Liver (tissue), 8 donors: ENCODE measurements at regions not wholly inside any gene's neighbourhood (a gene's known extent, or its start where the extent isn't known, plus 50 kb on each side); places are given as distances from the start of the nearest gene placed in this dataset.

Source experiments
- DNase-seq: peaks from one replicate; pipeline ENCODE4 v3.0.0-alpha.2; 2017; ENCODE audit warnings: low spot score
- H3K27ac ChIP-seq, 2 donors: one replicate each; pipeline ENCODE4 v1.7.0; 2013; ENCODE audit warnings: inconsistent platforms in 2 of 2, low read length in 2 of 2, control low read depth in 1 of 2, low read depth in 1 of 2, mild to moderate bottlenecking in 1 of 2
- H3K27me3 ChIP-seq, 4 donors: one replicate each; pipeline versions ENCODE4 v1.6.1 to v1.7.0; 2013; ENCODE audit warnings: low read length in 3 of 4, inconsistent platforms in 1 of 4, mild to moderate bottlenecking in 1 of 4, moderate library complexity in 1 of 4; ENCODE audit not compliant: control insufficient read depth in 4 of 4, insufficient read depth in 4 of 4
- H3K36me3 ChIP-seq, 4 donors: one replicate each; pipeline versions ENCODE4 v1.6.1 to v1.7.0; 2013; ENCODE audit warnings: low read length in 3 of 4, mild to moderate bottlenecking in 3 of 4, low read depth in 1 of 4, moderate library complexity in 1 of 4; ENCODE audit not compliant: control insufficient read depth in 4 of 4, insufficient read depth in 3 of 4
- H3K4me1 ChIP-seq, 4 donors: one replicate each; pipeline versions ENCODE4 v1.6.1 to v1.7.0; 2013; ENCODE audit warnings: low read length in 3 of 4, mild to moderate bottlenecking in 3 of 4, moderate library complexity in 1 of 4; ENCODE audit not compliant: control insufficient read depth in 4 of 4, insufficient read depth in 4 of 4
- H3K4me3 ChIP-seq, 3 donors: one replicate each; pipeline versions ENCODE4 v1.6.1 to v1.7.0; 2013; ENCODE audit warnings: low read length in 3 of 3, control low read depth in 1 of 3, low read depth in 1 of 3, mild to moderate bottlenecking in 1 of 3
- H3K9ac ChIP-seq, 2 donors: one replicate each; pipeline ENCODE4 v1.7.0; 2013; ENCODE audit warnings: low read length in 2 of 2, mild to moderate bottlenecking in 2 of 2, moderate library complexity in 2 of 2, control low read depth in 1 of 2, low read depth in 1 of 2
- H3K9me3 ChIP-seq, 4 donors: one replicate each; pipeline versions ENCODE4 v1.6.1 to v1.7.0; 2013; ENCODE audit warnings: low read length in 3 of 4; ENCODE audit not compliant: control insufficient read depth in 4 of 4
- ATF3 ChIP-seq: IDR thresholded peaks from 2 replicates; pipeline ENCODE4 v1.6.1; 2016; ENCODE audit warnings: antibody characterized with exemption
- CTCF ChIP-seq: fragments of 150-350 bp; IDR thresholded peaks from 2 replicates; pipeline ENCODE4 v1.5.1; 2017; ENCODE audit warnings: improper control_type of control experiment, low read depth, low read length; ENCODE audit not compliant: missing input control
- EGR1 ChIP-seq, 2 donors: IDR thresholded peaks; 2 replicates each; pipeline ENCODE4 v1.6.1; 2016 to 2018; ENCODE audit warnings: antibody characterized with exemption in 2 of 2, low read depth in 2 of 2
- FOXA1 ChIP-seq: IDR thresholded peaks from 2 replicates; pipeline ENCODE4 v1.6.1; 2016; ENCODE audit warnings: antibody characterized with exemption
- FOXA2 ChIP-seq: IDR thresholded peaks from 2 replicates; pipeline ENCODE4 v1.6.1; 2016; ENCODE audit warnings: antibody characterized with exemption
- HNF4A ChIP-seq, 2 donors: conservative IDR thresholded peaks; 2 replicates each; pipeline ENCODE4 v1.6.1; 2016; ENCODE audit warnings: antibody characterized with exemption in 2 of 2, mild to moderate bottlenecking in 2 of 2
- HNF4G ChIP-seq: IDR thresholded peaks from 2 replicates; pipeline ENCODE4 v1.6.1; 2016; ENCODE audit warnings: antibody characterized with exemption
- JUND ChIP-seq, 2 donors: IDR thresholded peaks; 2 replicates each; pipeline ENCODE4 v1.6.1; 2016; ENCODE audit warnings: antibody characterized with exemption in 2 of 2
- NR2F2 ChIP-seq: IDR thresholded peaks from 2 replicates; pipeline ENCODE4 v1.6.1; 2016; ENCODE audit warnings: antibody characterized with exemption
- SP1 ChIP-seq: IDR thresholded peaks from 2 replicates; pipeline ENCODE4 v1.6.1; 2018; ENCODE audit warnings: antibody characterized with exemption, mild to moderate bottlenecking
- TAF1 ChIP-seq: conservative IDR thresholded peaks from 2 replicates; pipeline ENCODE4 v1.6.1; 2016; ENCODE audit warnings: antibody characterized with exemption, mild to moderate bottlenecking
- YY1 ChIP-seq: IDR thresholded peaks from 2 replicates; pipeline ENCODE4 v1.6.1; 2016; ENCODE audit warnings: antibody characterized with exemption, mild to moderate bottlenecking
- WGBS: extraction: QIAGEN DNeasy Blood & Tissue Kit; methylation state at CpG from one replicate; pipeline ENCODE4 v1.1.7; 2013; 5-methylcytosine and 5-hydroxymethylcytosine counted together
- TF ChIP-seq, protein P1 (sequence below): IDR thresholded peaks from 2 replicates; pipeline ENCODE4 v1.6.1; 2016; ENCODE audit warnings: antibody characterized with exemption
- TF ChIP-seq, protein P2 (sequence below): IDR thresholded peaks from 2 replicates; pipeline ENCODE4 v1.6.1; 2016; ENCODE audit warnings: antibody characterized with exemption, mild to moderate bottlenecking
- donor health status: healthy.
- donor health status: healthy.
- donor health status: healthy.
- donor health status: healthy.
- donor health status: healthy.

DNA sequence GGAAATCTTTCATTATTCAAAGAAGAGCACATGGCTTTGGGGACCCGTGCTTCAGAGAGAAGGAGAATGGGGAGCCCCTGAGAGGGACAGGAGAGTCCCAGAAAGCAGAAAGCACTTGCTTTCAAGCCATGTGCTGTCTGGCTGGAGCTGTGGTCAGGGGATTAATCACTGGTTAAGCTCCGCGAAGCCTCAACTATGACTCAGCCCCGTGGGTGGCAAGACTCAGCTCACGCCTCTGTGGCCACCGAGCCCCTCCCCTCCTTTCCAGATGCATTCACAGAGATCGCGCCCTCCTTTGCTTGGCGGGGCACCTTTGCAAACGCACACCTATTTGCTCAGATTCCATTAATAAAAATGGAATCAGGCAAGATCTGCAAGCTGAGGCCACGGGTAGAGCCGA lies 202.9 kb upstream of the TCERG1L start:
- Histone ChIP-seq H3K9me3 (peaks cover 0 to 4% (median 4%) of the 10 kb centered on the region in 4 donors), H3K36me3 (no peaks in the 10 kb centered on the region), H3K4me1 (no peaks in the 10 kb centered on the region), H3K27ac (no peak overlapping the region), H3K4me3 (no peak overlapping the region), H3K9ac (no peak overlapping the region), H3K27me3 (no peaks in the 10 kb centered on the region)
- TF ChIP-seq YY1 (no peak), CTCF (no peak), EGR1 (IDR thresholded peaks at IDR 0.05; ENCODE audit: low read depth in 2 of 2) (no peak), TAF1 (no peak), HNF4G (no peak), SP1 (no peak)
- TF ChIP-seq, protein P1, sequence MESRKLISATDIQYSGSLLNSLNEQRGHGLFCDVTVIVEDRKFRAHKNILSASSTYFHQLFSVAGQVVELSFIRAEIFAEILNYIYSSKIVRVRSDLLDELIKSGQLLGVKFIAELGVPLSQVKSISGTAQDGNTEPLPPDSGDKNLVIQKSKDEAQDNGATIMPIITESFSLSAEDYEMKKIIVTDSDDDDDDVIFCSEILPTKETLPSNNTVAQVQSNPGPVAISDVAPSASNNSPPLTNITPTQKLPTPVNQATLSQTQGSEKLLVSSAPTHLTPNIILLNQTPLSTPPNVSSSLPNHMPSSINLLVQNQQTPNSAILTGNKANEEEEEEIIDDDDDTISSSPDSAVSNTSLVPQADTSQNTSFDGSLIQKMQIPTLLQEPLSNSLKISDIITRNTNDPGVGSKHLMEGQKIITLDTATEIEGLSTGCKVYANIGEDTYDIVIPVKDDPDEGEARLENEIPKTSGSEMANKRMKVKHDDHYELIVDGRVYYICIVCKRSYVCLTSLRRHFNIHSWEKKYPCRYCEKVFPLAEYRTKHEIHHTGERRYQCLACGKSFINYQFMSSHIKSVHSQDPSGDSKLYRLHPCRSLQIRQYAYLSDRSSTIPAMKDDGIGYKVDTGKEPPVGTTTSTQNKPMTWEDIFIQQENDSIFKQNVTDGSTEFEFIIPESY = no peak
- TF ChIP-seq, protein P2, sequence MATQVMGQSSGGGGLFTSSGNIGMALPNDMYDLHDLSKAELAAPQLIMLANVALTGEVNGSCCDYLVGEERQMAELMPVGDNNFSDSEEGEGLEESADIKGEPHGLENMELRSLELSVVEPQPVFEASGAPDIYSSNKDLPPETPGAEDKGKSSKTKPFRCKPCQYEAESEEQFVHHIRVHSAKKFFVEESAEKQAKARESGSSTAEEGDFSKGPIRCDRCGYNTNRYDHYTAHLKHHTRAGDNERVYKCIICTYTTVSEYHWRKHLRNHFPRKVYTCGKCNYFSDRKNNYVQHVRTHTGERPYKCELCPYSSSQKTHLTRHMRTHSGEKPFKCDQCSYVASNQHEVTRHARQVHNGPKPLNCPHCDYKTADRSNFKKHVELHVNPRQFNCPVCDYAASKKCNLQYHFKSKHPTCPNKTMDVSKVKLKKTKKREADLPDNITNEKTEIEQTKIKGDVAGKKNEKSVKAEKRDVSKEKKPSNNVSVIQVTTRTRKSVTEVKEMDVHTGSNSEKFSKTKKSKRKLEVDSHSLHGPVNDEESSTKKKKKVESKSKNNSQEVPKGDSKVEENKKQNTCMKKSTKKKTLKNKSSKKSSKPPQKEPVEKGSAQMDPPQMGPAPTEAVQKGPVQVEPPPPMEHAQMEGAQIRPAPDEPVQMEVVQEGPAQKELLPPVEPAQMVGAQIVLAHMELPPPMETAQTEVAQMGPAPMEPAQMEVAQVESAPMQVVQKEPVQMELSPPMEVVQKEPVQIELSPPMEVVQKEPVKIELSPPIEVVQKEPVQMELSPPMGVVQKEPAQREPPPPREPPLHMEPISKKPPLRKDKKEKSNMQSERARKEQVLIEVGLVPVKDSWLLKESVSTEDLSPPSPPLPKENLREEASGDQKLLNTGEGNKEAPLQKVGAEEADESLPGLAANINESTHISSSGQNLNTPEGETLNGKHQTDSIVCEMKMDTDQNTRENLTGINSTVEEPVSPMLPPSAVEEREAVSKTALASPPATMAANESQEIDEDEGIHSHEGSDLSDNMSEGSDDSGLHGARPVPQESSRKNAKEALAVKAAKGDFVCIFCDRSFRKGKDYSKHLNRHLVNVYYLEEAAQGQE = no peak
- WGBS = 64% methylated on average over 12 of the region's 12 CpGs
- DNase-seq = no peak

GRCh38 chr10:131516285-131516684 lies 204.8 kb upstream of the TCERG1L start:
- H3K4me1 ChIP-seq = no peaks in the 10 kb centered on the region
- H3K27ac ChIP-seq = no peak overlapping the region
- H3K36me3 ChIP-seq = no peaks in the 10 kb centered on the region
- peaks cover 0 to 4% (median 2%) of the 10 kb centered on the region in 4 donors for H3K9me3 ChIP-seq
- H3K4me3 ChIP-seq = no peak overlapping the region
- DNase-seq = no peak
- 83% methylated on average over 12 of the region's 12 CpGs for WGBS
- no peaks in the 10 kb centered on the region for H3K27me3 ChIP-seq
- TF ChIP-seq TAF1 (no peak), ATF3 (no peak), FOXA1 (no peak), FOXA2 (no peak), SP1 (no peak), HNF4A (conservative IDR thresholded peaks at IDR 0.05) (no peak), NR2F2 (no peak), HNF4G (no peak), JUND (IDR thresholded peaks at IDR 0.05) (no peak)
- H3K9ac ChIP-seq = no peak overlapping the region
